HG02885 (cell line): ENCODE measurements at regions not wholly inside any gene's neighbourhood (a gene's known extent, or its start where the extent isn't known, plus 50 kb on each side); places are given as distances from the start of the nearest gene placed in this dataset.
A peak's percentile ranks its signal among the peaks of the same experiment; 100 is the strongest.

ENCODE experiments used
- ATAC-seq: cut with Tn5 transposase; IDR thresholded peaks from one replicate; pipeline ENCODE4 v1.9.1; 2021; ENCODE audit warnings: mild to moderate bottlenecking; ENCODE audit not compliant: unreplicated experiment, poor library complexity

- ATAC-seq: no peak
Observed at GRCh38 chr5:124665035-124665434, 81.4 kb downstream of the ZNF608 start.

DNA sequence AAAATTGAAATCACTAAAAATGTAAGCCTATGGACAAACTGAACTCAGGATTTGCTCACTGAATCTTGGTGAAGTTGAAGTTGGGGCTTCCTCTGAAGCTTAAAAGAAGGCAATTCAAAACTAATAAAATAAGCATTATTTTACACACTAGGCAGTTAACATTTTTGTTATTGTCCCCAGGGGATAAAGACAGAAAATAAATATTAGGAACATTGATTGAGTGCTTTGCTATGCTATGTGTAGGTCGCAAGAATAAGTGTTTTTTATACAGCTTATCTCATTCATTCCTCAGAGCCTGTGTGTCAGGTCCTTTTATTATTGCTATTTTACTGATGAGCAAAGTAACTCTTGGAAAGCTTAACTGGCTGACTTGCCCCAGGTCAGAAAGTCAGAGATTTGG, 82.2 kb downstream of the ZNF608 start:
- no peak for ATAC-seq

DNA sequence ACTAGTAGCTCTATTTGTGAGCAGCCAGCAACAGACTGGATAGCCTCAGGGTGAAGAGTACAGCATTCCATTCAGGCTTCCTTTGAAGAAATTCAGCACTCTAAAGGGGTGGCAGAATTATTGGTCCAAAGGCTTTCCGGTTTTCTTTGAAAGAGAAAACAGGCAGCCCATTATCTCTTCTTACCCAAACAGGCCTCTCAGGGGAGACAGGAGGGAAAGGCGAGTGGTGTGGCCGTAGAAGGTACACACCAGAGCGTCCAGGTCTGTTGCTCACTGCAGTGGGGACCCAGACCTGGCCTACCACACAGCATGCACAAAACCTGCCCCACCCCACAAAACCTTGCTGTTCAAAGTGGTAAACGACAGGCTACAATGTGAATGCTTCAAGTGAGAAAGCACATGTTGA, 83.3 kb downstream of the ZNF608 start:
- no peak for ATAC-seq

DNA sequence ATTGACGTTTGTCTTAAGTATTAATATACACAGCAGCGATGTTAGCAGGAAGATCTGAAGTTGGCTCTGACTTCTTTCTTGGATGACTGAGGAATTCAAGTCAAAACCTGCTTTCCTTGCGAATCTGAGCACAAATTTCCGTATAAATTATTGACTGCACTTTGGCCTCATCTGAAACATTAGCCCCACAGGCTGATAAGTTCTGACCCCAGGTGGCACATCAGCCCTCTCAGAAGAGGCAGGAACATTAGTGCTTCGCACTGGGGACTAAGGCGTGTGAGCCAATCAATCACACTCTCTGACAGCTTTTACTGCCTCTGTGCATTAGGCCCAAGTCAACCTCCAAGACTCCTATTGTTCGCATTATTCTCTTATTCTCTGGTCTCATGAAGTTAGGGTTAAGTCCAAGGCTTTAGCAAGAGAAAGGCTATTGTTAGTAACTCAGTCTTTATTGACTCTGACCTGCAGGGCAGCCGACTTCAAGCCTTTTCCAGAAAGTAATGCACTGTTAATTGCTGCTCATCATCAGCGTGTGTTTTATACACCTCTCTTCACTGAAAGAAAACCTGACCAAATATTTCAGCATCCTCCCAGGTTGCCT, 84.2 kb downstream of the ZNF608 start:
- ATAC-seq: no peak

DNA sequence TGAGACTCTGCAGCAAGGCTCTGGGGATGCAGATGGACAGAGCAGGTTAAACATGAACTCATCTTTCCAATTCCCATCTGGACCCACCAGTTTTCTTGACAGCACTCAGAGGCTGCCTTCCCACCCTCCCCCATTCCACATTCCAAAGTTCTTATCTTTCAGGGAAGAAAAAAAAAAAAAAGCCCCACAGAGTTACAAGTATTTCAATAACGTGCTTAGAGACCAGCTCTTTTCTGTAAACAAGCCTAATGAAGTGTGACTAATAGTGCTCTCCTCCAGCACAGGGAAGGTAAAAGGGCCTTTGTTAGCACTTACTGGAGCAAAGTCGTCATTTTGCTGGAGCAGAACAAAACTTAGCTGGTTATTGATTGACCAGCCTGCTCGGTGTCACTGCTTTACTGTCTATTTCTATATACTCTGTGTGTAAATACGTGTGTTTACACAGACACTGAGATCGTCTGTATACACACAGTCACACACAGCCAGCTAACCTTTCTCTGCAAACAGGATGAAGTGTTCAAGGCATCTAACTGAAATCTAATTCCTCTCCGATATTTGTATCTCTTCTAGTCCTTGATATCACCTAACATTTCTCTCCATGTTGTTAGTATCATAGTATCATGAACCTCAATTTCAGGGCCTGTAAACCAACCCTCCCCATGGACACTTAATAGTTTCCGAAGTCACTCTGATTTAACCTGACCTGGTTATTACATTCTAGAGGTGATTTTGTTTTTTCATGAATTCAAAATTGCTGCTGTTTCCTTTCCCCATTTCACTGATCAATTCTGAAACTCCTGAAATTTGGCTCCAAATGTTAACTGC, 84.9 kb downstream of the ZNF608 start:
- ATAC-seq: no peak

DNA sequence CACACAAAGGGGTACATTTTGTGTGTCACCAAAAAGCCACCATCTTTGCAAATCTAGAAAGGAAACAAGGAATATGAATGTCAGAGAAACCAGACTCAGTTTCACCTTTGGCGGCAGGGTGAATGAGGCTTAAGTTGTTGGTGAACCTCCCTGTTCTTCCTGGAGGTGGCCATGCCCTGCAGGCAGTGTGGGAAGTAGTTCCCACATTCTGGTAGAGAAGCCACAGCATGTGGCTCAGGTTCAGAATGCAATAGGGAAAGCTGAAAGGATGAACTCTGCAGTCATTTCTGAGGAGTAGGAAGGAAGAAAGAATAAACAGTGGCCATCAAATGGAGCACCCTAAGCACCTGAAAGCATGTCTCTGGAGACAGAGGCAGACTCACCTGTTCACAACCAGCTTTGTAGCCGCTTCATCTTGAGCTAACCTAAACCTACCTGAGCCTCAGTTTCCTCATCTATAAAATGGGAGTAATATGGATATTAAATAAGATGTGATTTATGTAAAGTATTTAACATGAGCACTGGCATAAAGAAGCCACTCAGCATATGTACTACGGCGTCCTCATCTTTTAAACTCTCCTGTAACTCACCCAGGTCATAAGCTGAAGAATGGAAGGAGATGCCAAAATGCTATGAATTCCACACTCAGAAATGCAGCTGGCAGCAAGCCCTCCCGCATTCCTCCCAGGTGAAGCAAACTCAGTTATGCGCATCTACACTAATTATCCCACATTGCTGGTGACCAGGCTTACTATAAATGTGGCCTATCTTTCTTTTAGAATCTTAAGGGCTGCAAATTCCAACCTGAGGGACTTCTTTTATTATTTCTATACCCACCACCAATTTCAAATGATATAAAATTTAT, 86.0 kb downstream of the ZNF608 start:
- no peak for ATAC-seq

DNA sequence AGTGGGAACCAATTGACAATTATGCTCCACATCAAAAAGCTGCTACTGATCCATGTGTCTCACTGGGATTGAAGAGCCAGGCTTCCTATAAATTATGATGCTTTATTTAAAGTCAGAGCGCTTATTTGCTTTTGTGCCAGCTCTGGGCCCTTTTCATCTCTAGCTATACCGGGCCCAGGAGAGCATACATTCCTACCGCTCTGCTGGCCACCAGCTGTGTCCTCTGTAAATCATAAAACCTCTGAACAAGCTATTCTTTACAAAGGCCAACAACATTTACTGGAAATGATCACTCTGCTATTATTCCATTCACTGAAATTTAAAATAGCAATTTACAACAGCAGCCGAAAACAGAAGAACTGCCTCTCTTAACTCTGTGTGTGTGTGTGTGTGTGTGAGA, 86.6 kb downstream of the ZNF608 start:
- ATAC-seq: no peak

- ATAC-seq: no peak
Observed at GRCh38 chr5:124658867-124659557, 87.4 kb downstream of the ZNF608 start.

DNA sequence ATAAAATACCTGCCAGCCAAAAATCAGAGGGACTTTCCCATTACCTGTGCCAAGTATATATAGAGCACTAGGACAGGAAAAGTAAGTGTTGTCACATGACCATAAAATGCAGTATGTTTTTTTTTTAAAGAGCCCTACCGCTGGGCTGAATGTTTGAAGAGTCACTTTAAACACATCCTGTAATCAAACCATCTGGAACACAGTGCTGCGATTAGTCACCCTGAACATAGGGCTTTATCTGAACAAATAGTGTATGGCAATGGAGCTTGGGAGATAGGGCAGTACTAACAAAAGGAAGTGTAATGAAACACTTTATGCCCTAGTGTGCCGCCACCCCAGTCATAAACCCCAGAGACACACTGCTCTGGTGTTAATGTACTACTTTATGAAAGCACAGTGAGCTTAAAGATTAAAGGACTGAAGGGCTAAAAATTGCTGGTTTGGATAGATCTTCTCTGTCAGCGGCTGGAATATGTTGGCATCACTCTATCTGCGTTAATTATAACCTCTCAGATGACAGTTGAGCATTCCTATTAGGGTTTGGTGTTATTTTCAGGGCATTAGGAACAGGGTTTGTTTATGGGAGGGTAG, 90.4 kb downstream of the ZNF608 start:
- no peak for ATAC-seq

- no peak for ATAC-seq
Observed at GRCh38 chr5:124655251-124655917, 91.1 kb downstream of the ZNF608 start.

GRCh38 chr5:124654418-124654817, 92.0 kb downstream of the ZNF608 start:
- ATAC-seq: no peak

- ATAC-seq: no peak
Observed at GRCh38 chr5:124653666-124654065, 92.8 kb downstream of the ZNF608 start.

DNA sequence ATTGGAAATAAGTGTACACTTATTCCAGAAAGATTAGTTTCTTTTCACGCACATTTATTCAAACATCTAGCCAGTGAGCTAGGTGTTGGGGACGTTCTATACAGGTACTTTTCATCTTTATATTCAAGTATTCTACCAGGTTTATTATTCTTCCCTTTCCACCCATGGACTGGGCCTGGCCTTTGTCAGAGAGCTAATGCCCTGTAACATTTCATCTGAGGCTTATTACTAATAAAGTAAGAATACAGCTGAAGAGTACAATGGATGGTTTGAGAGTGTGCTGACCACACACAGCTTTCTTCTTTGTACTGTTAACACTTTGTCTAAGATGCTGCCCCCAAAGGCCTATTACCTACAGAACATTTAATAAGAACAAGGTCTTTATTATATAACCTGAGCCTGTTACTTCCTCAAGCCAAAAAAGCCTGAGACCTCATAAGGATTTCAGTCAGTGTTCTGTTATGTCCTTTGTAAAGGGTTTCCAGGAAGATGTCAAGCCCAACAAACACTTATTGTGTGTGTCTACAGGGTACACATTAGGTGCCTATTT, 93.5 kb downstream of the ZNF608 start:
- ATAC-seq: no peak

DNA sequence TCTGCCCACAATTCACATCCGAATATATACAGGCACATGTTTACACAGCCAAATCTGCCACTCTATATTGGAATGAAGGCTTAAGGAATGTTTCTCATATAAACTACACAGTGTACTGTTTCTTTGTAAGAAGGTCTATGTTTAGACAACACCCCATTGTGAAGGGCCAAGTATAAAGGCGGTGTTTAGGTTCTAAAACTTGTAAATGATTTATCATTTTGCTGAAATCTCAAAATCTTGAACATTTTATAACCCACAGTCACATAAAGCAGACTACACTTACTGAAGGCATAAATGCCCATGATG, 94.0 kb downstream of the ZNF608 start:
- ATAC-seq: no peak

DNA sequence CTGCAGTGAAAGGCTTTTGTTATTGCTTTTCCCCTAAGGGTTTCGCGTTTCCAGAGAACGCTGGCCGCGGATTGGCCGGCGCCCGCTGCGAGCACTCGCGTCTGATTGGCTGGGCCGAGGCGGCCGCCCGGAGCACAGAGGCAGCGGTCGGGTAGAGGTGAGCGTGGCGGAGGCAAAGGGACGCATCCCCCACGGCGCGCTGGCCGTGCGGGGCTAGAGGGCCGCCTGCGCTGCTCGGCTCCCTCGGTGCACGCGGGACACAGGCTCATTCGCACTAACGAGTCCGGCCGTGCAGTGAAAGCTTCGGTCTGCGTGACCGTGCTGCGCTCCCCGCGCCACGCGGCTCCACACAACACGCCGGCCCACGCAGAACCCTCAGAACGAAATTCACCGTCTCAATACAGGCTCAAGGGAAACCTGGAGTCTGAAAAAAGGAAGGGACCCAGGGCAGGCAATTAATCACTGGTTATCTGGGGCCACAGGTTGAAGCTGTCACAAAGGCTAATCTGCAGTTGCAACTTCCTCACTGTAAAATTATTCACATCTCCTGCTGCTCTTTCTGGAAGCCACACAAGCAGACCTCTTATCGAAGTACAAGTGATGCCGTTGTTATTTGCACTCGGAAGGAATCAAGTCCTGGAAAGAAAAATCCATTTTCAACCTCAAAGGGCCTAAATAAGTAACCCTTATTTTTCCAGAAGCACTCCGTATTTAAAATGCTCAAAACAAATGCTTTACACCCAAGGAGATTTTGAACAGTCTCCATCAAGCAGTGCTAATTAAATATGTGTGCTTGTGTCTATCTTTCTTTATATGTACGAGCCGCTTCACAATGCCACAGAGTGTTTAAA, 94.6 kb downstream of the ZNF608 start:
- peak; percentile 34 for ATAC-seq

- ATAC-seq: no peak
Observed at GRCh38 chr5:124650951-124651662, 95.3 kb downstream of the ZNF608 start.

GRCh38 chr5:124650147-124650561, 96.3 kb downstream of the ZNF608 start:
- peak; percentile 73 for ATAC-seq
